ENCODE measurements at regions not wholly inside any gene's neighbourhood (a gene's known extent, or its start where the extent isn't known, plus 50 kb on each side); places are given as distances from the start of the nearest gene placed in this dataset.

DNA sequence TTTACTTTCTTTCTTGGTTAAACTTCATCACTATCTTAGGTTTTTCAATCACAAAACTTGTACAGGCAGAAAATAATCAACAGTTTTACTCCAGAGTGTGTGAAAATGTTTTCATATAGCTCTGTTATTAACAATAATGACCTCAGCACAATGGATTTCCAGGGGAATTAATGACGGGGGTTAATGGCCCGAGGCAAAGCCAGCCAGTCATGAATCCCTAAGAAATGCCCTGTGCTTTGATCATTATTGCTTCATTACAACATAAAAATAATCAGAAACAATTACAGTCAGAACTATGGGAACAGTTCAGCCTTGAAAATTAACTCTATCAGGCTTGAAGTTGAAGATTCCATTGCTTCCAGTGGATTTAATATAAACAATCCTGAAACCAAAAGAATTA, 875.4 kb downstream of the ROBO2 start:
- TF ChIP-seq, protein P1, sequence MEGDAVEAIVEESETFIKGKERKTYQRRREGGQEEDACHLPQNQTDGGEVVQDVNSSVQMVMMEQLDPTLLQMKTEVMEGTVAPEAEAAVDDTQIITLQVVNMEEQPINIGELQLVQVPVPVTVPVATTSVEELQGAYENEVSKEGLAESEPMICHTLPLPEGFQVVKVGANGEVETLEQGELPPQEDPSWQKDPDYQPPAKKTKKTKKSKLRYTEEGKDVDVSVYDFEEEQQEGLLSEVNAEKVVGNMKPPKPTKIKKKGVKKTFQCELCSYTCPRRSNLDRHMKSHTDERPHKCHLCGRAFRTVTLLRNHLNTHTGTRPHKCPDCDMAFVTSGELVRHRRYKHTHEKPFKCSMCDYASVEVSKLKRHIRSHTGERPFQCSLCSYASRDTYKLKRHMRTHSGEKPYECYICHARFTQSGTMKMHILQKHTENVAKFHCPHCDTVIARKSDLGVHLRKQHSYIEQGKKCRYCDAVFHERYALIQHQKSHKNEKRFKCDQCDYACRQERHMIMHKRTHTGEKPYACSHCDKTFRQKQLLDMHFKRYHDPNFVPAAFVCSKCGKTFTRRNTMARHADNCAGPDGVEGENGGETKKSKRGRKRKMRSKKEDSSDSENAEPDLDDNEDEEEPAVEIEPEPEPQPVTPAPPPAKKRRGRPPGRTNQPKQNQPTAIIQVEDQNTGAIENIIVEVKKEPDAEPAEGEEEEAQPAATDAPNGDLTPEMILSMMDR (conservative IDR thresholded peaks at IDR 0.05; ENCODE audit: low read length), result no peak
- no peak for TF ChIP-seq EZH2phosphoT487 (IDR thresholded peaks at IDR 0.05; ENCODE audit: borderline replicate concordance, low read depth, low read length)
